GM10266 (cell line): ENCODE measurements at regions not wholly inside any gene's neighbourhood (a gene's known extent, or its start where the extent isn't known, plus 50 kb on each side); places are given as distances from the start of the nearest gene placed in this dataset.

Source experiments
- DNase-seq: peaks from one replicate; pipeline ENCODE4 v3.0.0; 2012; ENCODE audit errors: extremely low spot score
- CTCF ChIP-seq: IDR thresholded peaks from 2 replicates; pipeline ENCODE4 v1.5.1; 2012; ENCODE audit warnings: mild to moderate bottlenecking, low read depth; ENCODE audit not compliant: control insufficient read depth, insufficient read depth; ENCODE audit errors: missing control alignments

- DNase-seq: no peak
- no peak for TF ChIP-seq CTCF
Observed at GRCh38 chr12:124693111-124693723, 125.8 kb upstream of the NCOR2 start.

- DNase-seq: no peak
- TF ChIP-seq CTCF: no peak
Observed at GRCh38 chr12:124692443-124692842, 125.0 kb upstream of the NCOR2 start.

- no peak for TF ChIP-seq CTCF
- no peak for DNase-seq
Observed at GRCh38 chr12:124691429-124691828, 124.0 kb upstream of the NCOR2 start.

- DNase-seq: no peak
- TF ChIP-seq CTCF: no peak
Observed at GRCh38 chr12:124689631-124690030, 122.2 kb upstream of the NCOR2 start.

GRCh38 chr12:124688356-124688992 lies 121.1 kb upstream of the NCOR2 start:
- no peak for DNase-seq

GRCh38 chr12:124687917-124688316 lies 120.5 kb upstream of the NCOR2 start:
- no peak for TF ChIP-seq CTCF
- no peak for DNase-seq

More at GRCh38 chr12:124688356-124688992, 121.1 kb upstream of the NCOR2 start:
- TF ChIP-seq CTCF: no peak

GRCh38 chr12:124687174-124687902 lies 119.9 kb upstream of the NCOR2 start:
- TF ChIP-seq CTCF: no peak
- no peak for DNase-seq
